ENCODE measurements at regions not wholly inside any gene's neighbourhood (a gene's known extent, or its start where the extent isn't known, plus 50 kb on each side); places are given as distances from the start of the nearest gene placed in this dataset.

DNA sequence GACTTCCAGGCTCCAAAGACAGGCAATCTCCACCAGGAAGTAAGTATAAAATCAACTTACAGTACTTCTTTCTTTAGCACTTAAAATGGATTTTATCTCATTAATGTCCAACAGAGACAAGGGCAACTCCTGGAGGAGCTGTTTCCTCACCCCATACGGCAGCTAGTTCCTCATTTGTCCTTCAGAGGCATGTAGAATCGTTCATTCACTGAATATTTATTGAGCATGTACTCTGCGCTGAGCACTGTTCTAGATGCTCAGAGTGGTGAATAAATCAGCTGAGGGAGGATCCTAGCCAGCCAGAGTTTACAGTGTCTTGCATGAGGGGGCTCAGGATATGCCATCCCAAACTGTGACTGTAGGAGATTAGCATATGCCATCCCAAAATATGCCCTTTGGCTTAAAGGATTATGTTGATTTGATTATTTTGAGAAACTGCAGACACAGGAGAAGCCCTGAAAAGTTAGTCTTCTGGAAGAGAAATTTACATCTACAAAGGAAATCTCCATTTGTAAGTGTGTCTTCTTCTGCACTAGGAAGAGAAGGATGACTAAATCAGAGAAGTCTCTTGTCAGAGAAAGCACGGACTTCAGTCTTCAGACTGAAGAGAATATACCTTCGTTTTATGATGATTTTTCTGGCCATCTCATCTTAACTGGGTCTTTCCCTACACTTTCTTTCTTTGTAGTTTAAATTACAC is 66.9 kb downstream of the BAMBI start:
- H3K27me3 Mint-ChIP-seq (ENCODE audit: low read depth, unreplicated experiment), result peaks cover 6% of the 10 kb centered on the region
- no peak overlapping the region for H3K4me3 Mint-ChIP-seq (ENCODE audit: unreplicated experiment)
- Histone ChIP-seq H3K36me3 (ENCODE audit: insufficient read depth, low read length) (no peaks in the 10 kb centered on the region), H3K27ac (ENCODE audit: low read depth, low read length) (no peak overlapping the region), H3K4me2 (ENCODE audit: low read length) (no peak overlapping the region), H3K9ac (ENCODE audit: low read length) (no peak overlapping the region), H2AFZ (ENCODE audit: low read depth, low read length) (no peak overlapping the region), H4K20me1 (ENCODE audit: insufficient read depth, low read length) (no peaks in the 10 kb centered on the region), H3K79me2 (ENCODE audit: insufficient read depth, low read length) (no peaks in the 10 kb centered on the region), H3K4me1 (ENCODE audit: insufficient read depth, low read length) (no peaks in the 10 kb centered on the region), H3K4me3 (ENCODE audit: insufficient read depth, low read depth, low read length) (no peak overlapping the region), H3K9me3 (ENCODE audit: insufficient read depth, low read depth, low read length) (peaks cover 4% of the 10 kb centered on the region), H3K27me3 (ENCODE audit: insufficient read depth, low read length) (no peaks in the 10 kb centered on the region)
- no peak for DNase-seq (ENCODE audit: low read depth)
- no peak overlapping the region for H3K27ac Mint-ChIP-seq (ENCODE audit: unreplicated experiment)
- no peak for FAIRE-seq
- peaks cover 18% of the 10 kb centered on the region for H3K9me3 Mint-ChIP-seq (ENCODE audit: unreplicated experiment)
- H3K4me1 Mint-ChIP-seq (ENCODE audit: low read depth, unreplicated experiment), result no peaks in the 10 kb centered on the region
- H3K36me3 Mint-ChIP-seq (ENCODE audit: low read depth, unreplicated experiment), result no peaks in the 10 kb centered on the region
- TF ChIP-seq, protein P1, sequence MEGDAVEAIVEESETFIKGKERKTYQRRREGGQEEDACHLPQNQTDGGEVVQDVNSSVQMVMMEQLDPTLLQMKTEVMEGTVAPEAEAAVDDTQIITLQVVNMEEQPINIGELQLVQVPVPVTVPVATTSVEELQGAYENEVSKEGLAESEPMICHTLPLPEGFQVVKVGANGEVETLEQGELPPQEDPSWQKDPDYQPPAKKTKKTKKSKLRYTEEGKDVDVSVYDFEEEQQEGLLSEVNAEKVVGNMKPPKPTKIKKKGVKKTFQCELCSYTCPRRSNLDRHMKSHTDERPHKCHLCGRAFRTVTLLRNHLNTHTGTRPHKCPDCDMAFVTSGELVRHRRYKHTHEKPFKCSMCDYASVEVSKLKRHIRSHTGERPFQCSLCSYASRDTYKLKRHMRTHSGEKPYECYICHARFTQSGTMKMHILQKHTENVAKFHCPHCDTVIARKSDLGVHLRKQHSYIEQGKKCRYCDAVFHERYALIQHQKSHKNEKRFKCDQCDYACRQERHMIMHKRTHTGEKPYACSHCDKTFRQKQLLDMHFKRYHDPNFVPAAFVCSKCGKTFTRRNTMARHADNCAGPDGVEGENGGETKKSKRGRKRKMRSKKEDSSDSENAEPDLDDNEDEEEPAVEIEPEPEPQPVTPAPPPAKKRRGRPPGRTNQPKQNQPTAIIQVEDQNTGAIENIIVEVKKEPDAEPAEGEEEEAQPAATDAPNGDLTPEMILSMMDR (IDR thresholded peaks at IDR 0.05; ENCODE audit: insufficient read depth, low read depth, low read length), result no peak
- no peak for TF ChIP-seq EZH2 (IDR thresholded peaks at IDR 0.05; ENCODE audit: insufficient read depth, low read length)

DNA sequence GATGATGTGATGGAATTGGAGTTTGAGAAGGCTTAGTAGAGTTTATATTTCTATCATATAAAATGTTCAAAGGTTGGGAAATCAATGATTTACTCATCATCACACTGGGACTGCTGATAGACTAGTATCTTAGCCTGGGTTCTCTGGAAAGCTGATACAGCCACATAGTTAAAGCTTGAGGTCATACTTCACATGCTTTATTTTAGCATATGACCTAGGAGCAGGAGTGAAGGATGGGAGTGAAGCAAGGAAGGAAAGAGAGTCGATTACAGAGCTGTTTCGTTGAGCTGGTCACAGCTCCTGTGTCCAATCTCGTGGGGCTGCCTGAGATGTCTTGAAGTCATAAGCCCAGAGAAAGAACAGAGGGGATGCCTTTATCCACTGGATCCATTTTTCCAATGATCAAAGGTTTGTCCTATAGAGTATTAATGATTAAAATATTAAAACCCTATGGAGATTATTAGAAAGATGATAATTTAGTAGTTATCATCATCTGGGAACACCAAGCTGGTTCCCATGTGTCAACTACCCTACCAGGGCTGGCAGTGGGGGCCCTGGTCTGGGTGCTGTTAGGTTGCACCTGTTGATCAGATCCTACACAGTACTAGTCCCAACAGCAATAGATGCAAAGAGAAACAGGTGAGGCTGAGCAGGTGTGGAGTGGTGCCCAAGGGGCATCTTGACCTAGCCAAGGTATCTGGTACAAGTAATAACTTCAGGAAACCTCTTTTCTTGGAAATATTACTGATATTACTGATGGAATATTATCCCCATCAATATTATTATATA is 77.8 kb downstream of the BAMBI start:
- Histone ChIP-seq H3K9ac (ENCODE audit: low read length) (no peak overlapping the region), H3K79me2 (ENCODE audit: insufficient read depth, low read length) (no peaks in the 10 kb centered on the region), H3K9me3 (ENCODE audit: insufficient read depth, low read depth, low read length) (no peaks in the 10 kb centered on the region), H3K4me2 (ENCODE audit: low read length) (no peak overlapping the region), H3K4me3 (ENCODE audit: insufficient read depth, low read depth, low read length) (no peak overlapping the region), H3K4me1 (ENCODE audit: insufficient read depth, low read length) (no peaks in the 10 kb centered on the region), H2AFZ (ENCODE audit: low read depth, low read length) (no peak overlapping the region), H4K20me1 (ENCODE audit: insufficient read depth, low read length) (no peaks in the 10 kb centered on the region), H3K36me3 (ENCODE audit: insufficient read depth, low read length) (no peaks in the 10 kb centered on the region), H3K27me3 (ENCODE audit: insufficient read depth, low read length) (no peaks in the 10 kb centered on the region), H3K27ac (ENCODE audit: low read depth, low read length) (no peak overlapping the region)
- Mint-ChIP-seq H3K27ac (ENCODE audit: unreplicated experiment) (peak overlapping the region; percentile 20), H3K27me3 (ENCODE audit: low read depth, unreplicated experiment) (no peaks in the 10 kb centered on the region), H3K4me3 (ENCODE audit: unreplicated experiment) (no peak overlapping the region), H3K36me3 (ENCODE audit: low read depth, unreplicated experiment) (no peaks in the 10 kb centered on the region), H3K4me1 (ENCODE audit: low read depth, unreplicated experiment) (peaks cover 8% of the 10 kb centered on the region), H3K9me3 (ENCODE audit: unreplicated experiment) (peaks cover 7% of the 10 kb centered on the region)
- TF ChIP-seq, protein P1 (IDR thresholded peaks at IDR 0.05; ENCODE audit: insufficient read depth, low read depth, low read length), result no peak
- no peak for TF ChIP-seq EZH2 (IDR thresholded peaks at IDR 0.05; ENCODE audit: insufficient read depth, low read length)
- FAIRE-seq (no peak), DNase-seq (ENCODE audit: low read depth) (peak; percentile 4)
